CD4-positive, alpha-beta T cell (primary cell): ENCODE measurements at regions not wholly inside any gene's neighbourhood (a gene's known extent, or its start where the extent isn't known, plus 50 kb on each side); places are given as distances from the start of the nearest gene placed in this dataset.

Experiments used
- ATAC-seq: fragments of 200-7000 bp; cut with Tn5 transposase; one replicate; pipeline ENCODE4 v1.10.0; 2022; ENCODE audit warnings: mild to moderate bottlenecking; ENCODE audit not compliant: poor library complexity
- CTCF ChIA-PET: fragments of 350-600 bp; sonication (Branson Sonifier 250); formaldehyde crosslinking; loops from one replicate; lab custom pipeline; 2021; ENCODE audit warnings: antibody characterized with exemption, inconsistent platforms; lab: Charles Lee
- POLR2A ChIA-PET: fragments of 350-600 bp; sonication (Branson Sonifier 250); formaldehyde crosslinking; loops from one replicate; lab custom pipeline; 2021; ENCODE audit warnings: antibody characterized with exemption, inconsistent platforms; lab: Charles Lee
- DNase-seq, 14 experiments: peaks; one replicate each; pipeline ENCODE4 v3.0.0-alpha.2; 2013 to 2020; ENCODE audit warnings: mixed read lengths in 2 of 14
- H3K27ac ChIP-seq, 2 donors: one replicate each; pipeline versions ENCODE4 v1.5.1 to v1.7.0; 2013; ENCODE audit warnings: low read length in 2 of 2, low read depth in 1 of 2, mild to moderate bottlenecking in 1 of 2
- H3K27me3 ChIP-seq, 2 experiments: 1 replicate in 1 of 2; 2 replicates in 1 of 2; pipeline versions ENCODE4 v1.6.1 to v1.7.0; 2013; ENCODE audit warnings: low read length in 2 of 2, control low read depth in 1 of 2, mild to moderate bottlenecking in 1 of 2, moderate library complexity in 1 of 2; ENCODE audit not compliant: insufficient read depth in 2 of 2, control insufficient read depth in 1 of 2
- H3K36me3 ChIP-seq: one replicate; pipeline ENCODE4 v1.6.1; 2013; ENCODE audit warnings: low read length, control low read depth; ENCODE audit not compliant: insufficient read depth
- H3K4me1 ChIP-seq: one replicate; pipeline ENCODE4 v1.6.1; 2013; ENCODE audit warnings: low read length, control low read depth; ENCODE audit not compliant: insufficient read depth
- H3K4me3 ChIP-seq: one replicate; pipeline ENCODE4 v1.5.1; 2013; ENCODE audit warnings: mild to moderate bottlenecking, low read length, moderate library complexity
- H3K9me3 ChIP-seq, 2 experiments: 1 replicate in 1 of 2; 2 replicates in 1 of 2; pipeline versions ENCODE4 v1.6.1 to v1.7.0; 2013; ENCODE audit warnings: low read length in 2 of 2, mild to moderate bottlenecking in 2 of 2, control low read depth in 1 of 2, moderate library complexity in 1 of 2; ENCODE audit not compliant: control insufficient read depth in 1 of 2, insufficient read depth in 1 of 2
- H3K27ac Mint-ChIP-seq: one replicate; pipeline ENCODE4 v1.8.0; 2020; ENCODE audit warnings: mixed read lengths
- H3K27me3 Mint-ChIP-seq: one replicate; pipeline ENCODE4 v1.8.0; 2021; ENCODE audit warnings: mixed read lengths
- H3K36me3 Mint-ChIP-seq: one replicate; pipeline ENCODE4 v1.8.0; 2021; ENCODE audit warnings: low read depth, mixed read lengths
- H3K4me1 Mint-ChIP-seq: one replicate; pipeline ENCODE4 v1.8.0; 2021; ENCODE audit warnings: low read depth, mixed read lengths
- H3K4me3 Mint-ChIP-seq: one replicate; pipeline ENCODE4 v1.8.0; 2020; ENCODE audit warnings: mild to moderate bottlenecking, mixed read lengths
- H3K9me3 Mint-ChIP-seq: one replicate; pipeline ENCODE4 v1.8.0; 2020; ENCODE audit warnings: mixed read lengths
- intact Hi-C, 2 experiments: fragments of 100-400 bp; cut with DNase I in 1 of 2; cut with micrococcal nuclease in 1 of 2; formaldehyde crosslinking; loops; one replicate each; pipeline versions ENCODE4 v1.15.1 to v1.9.0; 2023 to 2025; cut with DNase I, micrococcal nuclease
- TF ChIP-seq, protein P1 (sequence below): fragments of 200-600 bp; IDR thresholded peaks from one replicate; pipeline ENCODE4 v1.8.0; 2022; ENCODE audit warnings: antibody characterized with exemption, mild to moderate bottlenecking

DNA sequence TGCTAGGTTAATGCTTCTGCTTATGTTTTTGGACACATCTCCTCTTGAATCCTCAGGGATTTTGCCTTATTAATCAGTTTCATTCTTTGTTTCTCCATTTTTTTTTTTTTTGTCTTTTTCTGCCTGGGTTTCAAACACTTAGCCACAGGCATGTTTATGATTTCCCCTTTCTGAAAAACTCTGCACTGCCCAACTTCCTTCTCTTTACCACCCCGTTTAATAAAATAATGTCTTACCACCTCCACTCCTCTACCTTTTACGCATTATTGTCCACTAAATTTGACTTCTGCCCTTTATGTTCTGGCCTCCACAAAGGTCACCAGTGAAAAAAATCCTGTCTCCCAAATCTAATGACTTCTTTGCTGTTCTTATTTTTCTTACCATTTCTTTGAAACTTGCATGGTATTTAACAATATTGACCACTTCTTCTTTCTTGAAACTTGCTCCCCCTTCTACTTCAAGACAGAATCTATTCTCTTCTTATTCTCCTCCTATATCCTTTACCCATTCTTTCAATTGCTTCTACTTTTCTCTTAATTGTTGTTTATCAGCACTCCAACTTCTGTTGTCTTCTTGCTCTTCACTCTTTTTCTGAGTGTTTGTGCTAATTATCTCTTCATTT lies 150.3 kb downstream of the TNFSF18 start:
- H3K36me3 Mint-ChIP-seq = no peaks in the 10 kb centered on the region
- no peak for DNase-seq
- ChIA-PET CTCF (no interaction called here), POLR2A (no interaction called here)
- no peak overlapping the region for H3K27ac Mint-ChIP-seq
- H3K36me3 ChIP-seq = no peaks in the 10 kb centered on the region
- no peak overlapping the region for H3K27ac ChIP-seq
- H3K4me3 ChIP-seq = no peak overlapping the region
- no peaks in the 10 kb centered on the region for H3K9me3 Mint-ChIP-seq
- intact Hi-C loops = no loop called here
- H3K27me3 ChIP-seq = no peaks in the 10 kb centered on the region
- H3K27me3 Mint-ChIP-seq = no peaks in the 10 kb centered on the region
- H3K9me3 ChIP-seq = no peaks in the 10 kb centered on the region
- TF ChIP-seq, protein P1, sequence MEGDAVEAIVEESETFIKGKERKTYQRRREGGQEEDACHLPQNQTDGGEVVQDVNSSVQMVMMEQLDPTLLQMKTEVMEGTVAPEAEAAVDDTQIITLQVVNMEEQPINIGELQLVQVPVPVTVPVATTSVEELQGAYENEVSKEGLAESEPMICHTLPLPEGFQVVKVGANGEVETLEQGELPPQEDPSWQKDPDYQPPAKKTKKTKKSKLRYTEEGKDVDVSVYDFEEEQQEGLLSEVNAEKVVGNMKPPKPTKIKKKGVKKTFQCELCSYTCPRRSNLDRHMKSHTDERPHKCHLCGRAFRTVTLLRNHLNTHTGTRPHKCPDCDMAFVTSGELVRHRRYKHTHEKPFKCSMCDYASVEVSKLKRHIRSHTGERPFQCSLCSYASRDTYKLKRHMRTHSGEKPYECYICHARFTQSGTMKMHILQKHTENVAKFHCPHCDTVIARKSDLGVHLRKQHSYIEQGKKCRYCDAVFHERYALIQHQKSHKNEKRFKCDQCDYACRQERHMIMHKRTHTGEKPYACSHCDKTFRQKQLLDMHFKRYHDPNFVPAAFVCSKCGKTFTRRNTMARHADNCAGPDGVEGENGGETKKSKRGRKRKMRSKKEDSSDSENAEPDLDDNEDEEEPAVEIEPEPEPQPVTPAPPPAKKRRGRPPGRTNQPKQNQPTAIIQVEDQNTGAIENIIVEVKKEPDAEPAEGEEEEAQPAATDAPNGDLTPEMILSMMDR = no peak
- H3K4me1 Mint-ChIP-seq = peaks cover 39% of the 10 kb centered on the region
- ATAC-seq = no peak
- no peaks in the 10 kb centered on the region for H3K4me1 ChIP-seq
- H3K4me3 Mint-ChIP-seq = no peak overlapping the region

DNA sequence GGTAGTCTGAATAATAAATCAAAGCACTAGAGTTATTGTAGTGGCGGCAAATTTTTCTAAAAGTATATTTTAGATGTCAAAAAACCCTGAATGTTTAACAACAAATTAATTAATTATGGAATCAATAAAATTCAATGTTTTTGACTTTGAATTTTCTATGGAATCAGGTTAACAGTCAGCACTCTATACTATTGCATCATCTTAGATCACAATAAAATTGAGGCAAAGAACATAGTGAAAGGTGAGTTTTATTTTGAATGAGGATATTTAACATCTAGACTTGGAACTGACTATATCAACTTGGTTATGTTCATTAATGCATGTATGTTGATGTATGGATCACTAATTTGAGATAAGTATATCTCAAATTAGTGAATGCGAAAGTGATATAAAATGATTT lies 148.5 kb downstream of the TNFSF18 start:
- Histone ChIP-seq H3K9me3 (no peaks in the 10 kb centered on the region), H3K36me3 (no peaks in the 10 kb centered on the region), H3K27me3 (no peaks in the 10 kb centered on the region), H3K4me3 (no peak overlapping the region), H3K27ac (no peak overlapping the region), H3K4me1 (peaks cover 8% of the 10 kb centered on the region)
- no peak for DNase-seq
- peaks cover 47% of the 10 kb centered on the region for H3K4me1 Mint-ChIP-seq
- TF ChIP-seq, protein P1 = no peak
- no peaks in the 10 kb centered on the region for H3K36me3 Mint-ChIP-seq
- ChIA-PET CTCF (no interaction called here), POLR2A (no interaction called here)
- no peaks in the 10 kb centered on the region for H3K9me3 Mint-ChIP-seq
- H3K4me3 Mint-ChIP-seq = no peak overlapping the region
- no peaks in the 10 kb centered on the region for H3K27me3 Mint-ChIP-seq
- ATAC-seq = no peak
- no peak overlapping the region for H3K27ac Mint-ChIP-seq
- intact Hi-C loops = no loop called here

- ATAC-seq = no peak
- no peak overlapping the region for H3K27ac ChIP-seq
- CTCF ChIA-PET = no interaction called here
- no peaks in the 10 kb centered on the region for H3K36me3 ChIP-seq
- DNase-seq = no peak
- no peaks in the 10 kb centered on the region for H3K27me3 ChIP-seq
- no peaks in the 10 kb centered on the region for H3K27me3 Mint-ChIP-seq
- no peak overlapping the region for H3K4me3 ChIP-seq
- no peak overlapping the region for H3K27ac Mint-ChIP-seq
- H3K4me3 Mint-ChIP-seq = no peak overlapping the region
- no peaks in the 10 kb centered on the region for H3K9me3 Mint-ChIP-seq
- H3K9me3 ChIP-seq = no peaks in the 10 kb centered on the region
- H3K4me1 Mint-ChIP-seq = peaks cover 52% of the 10 kb centered on the region
- intact Hi-C loops = no loop called here
- H3K4me1 ChIP-seq = peaks cover 9% of the 10 kb centered on the region
- POLR2A ChIA-PET = no interaction called here
- TF ChIP-seq, protein P1 = no peak
- H3K36me3 Mint-ChIP-seq = no peaks in the 10 kb centered on the region
Measured at GRCh38 chr1:172902861-172903381, 147.8 kb downstream of the TNFSF18 start.
